IPS DF 4.7 (cell line): ENCODE measurements at regions not wholly inside any gene's neighbourhood (a gene's known extent, or its start where the extent isn't known, plus 50 kb on each side); places are given as distances from the start of the nearest gene placed in this dataset.
A peak's percentile ranks its signal among the peaks of the same experiment; 100 is the strongest.

Experiments used
- DNase-seq: peaks from one replicate; pipeline ENCODE4 v3.0.0-alpha.2; 2013; ENCODE audit warnings: low spot score; ENCODE audit errors: extremely low read depth

GRCh38 chr4:129545599-129546278, 449.8 kb downstream of the C4orf33 start:
- no peak for DNase-seq

DNA sequence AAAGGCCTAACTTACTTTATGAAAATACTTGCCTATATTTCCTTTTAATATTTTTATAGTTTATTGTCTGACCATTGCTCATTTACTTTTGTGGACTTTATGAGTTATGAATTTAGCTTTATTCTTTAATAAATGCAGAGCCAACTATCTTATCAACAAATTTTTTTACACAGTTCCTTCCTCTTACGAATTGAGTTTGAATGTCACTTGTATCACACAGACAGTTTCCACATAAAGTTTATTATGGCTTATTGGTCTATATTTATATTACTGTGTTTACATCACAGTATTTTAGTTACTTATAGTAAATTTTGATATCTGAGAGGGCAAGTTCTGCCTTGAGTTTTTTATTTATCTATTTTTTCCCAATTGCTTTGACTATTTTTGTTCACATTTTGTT, 450.6 kb downstream of the C4orf33 start:
- no peak for DNase-seq

DNA sequence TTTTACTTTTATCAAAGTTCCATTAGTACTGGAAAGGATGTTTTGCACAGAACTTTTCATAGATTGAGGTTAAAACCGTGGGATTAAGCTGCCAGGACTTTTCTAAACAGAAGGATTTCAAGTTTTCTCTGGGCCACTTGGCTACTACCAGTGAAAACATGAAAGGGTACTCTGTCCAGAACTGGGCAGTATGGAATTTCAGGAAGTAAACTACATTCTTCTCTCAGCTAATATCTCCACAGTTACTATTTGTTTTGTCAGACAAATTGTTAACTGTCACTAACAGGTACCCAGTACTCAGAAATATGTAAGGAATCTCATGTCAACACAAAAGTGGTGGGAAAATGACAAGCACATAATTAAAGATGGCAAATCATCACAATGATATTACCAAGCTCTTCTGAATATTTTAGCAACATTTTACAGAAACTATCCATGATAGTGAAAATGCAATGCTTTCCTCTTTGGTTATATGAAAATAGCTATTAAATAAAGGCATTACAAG, 454.4 kb downstream of the C4orf33 start:
- no peak for DNase-seq

GRCh38 chr4:129561280-129561679, 465.3 kb downstream of the C4orf33 start:
- DNase-seq = no peak

GRCh38 chr4:129561886-129562671, 466.1 kb downstream of the C4orf33 start:
- no peak for DNase-seq

GRCh38 chr4:129565214-129565613, 469.3 kb downstream of the C4orf33 start:
- no peak for DNase-seq

- no peak for DNase-seq
These were observed 474.4 kb downstream of the C4orf33 start for GRCh38 chr4:129570326-129570725.

GRCh38 chr4:129578336-129578735, 482.4 kb downstream of the C4orf33 start:
- no peak for DNase-seq

GRCh38 chr4:129581305-129581704, 485.4 kb downstream of the C4orf33 start:
- no peak for DNase-seq

DNA sequence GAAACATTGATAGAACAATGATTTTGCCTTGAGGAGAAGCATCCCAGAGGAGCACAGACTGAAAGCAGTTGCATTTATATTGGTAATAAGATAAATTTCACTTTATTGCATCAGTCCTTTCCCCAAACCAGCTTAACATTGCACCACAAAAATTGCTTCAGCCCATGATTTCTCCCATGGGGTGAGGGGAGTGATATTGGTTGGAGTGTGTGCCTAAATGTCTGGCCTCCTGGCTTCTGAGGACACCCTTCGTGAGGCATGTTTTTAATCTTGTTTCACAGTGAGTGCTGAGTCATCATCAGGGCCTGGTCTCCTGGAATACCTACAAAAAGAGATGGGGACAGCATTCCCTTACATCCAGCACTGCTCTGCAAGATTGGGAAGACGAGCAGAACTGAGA, 487.9 kb downstream of the C4orf33 start:
- no peak for DNase-seq

- DNase-seq = no peak
These were observed 502.6 kb downstream of the C4orf33 start for GRCh38 chr4:129598582-129598981.

DNA sequence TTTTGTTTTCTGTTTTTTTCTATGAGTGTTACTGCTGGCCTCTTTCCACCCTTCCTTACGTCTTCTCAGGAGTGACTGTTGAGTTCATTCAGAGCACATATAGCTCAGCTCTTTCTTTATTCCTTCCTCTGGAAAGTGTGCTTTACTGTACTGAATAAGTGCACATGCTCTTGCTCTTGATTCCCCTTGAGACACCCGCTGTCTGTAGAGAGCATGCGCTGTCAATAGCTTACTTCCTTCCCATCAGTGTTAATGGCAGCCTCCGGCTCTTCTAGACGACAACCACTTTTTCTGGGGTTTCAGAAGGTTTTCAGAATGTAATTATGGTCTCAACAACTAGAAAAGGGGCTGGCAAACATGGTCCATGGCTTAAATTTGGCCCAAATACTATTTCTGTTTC, 504.9 kb downstream of the C4orf33 start:
- DNase-seq = no peak

DNA sequence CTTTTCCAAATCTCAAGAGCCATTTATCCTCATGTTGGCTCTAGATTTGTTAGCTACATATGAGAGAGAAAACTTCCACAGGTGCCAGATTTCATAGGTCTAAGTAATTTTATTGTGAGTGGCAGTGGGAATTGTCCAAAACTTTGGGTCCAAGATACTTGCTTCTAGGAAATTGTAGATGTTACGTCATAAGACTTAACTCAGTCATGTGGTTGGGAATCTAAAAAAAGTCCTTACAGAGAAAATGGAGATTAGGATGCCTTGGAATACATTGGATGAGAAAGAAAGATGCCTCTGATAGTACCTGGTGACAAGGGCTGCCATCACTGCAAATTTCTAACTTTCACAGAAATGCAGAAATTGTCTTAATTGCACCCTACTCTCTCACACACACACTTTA, 506.5 kb downstream of the C4orf33 start:
- no peak for DNase-seq

DNA sequence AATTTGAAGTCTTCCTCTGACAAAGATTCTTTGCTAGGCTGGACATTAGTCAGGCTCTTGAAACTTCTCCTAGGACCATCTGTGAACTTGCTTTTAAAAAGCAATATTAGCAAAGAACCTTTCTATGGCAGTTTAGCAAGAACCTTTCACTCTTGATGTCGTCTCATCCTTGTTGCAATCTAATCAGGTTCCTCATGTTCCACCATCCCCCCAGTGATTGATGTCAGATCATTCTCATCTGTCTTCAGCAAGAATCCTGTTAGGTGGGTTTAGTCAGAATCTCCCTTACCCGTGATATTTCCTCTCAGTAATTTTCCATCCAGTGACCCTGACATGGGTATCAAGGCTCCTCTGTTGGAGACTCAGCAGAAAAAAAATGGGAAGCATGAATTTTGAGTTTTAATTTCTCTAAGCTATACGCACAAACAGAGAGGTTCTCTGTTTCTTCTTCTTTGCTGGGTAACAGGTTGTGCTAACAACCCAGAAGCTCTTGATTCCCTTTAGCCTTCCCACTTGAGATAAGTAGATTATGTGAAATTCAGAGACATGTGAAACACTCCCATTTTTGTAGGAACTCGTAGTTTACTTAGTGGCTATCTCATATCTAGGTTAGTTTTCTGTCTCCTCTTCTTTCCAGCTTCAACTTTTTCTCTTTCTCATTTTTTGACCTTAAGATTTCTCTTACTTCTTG, 507.4 kb downstream of the C4orf33 start:
- no peak for DNase-seq

DNA sequence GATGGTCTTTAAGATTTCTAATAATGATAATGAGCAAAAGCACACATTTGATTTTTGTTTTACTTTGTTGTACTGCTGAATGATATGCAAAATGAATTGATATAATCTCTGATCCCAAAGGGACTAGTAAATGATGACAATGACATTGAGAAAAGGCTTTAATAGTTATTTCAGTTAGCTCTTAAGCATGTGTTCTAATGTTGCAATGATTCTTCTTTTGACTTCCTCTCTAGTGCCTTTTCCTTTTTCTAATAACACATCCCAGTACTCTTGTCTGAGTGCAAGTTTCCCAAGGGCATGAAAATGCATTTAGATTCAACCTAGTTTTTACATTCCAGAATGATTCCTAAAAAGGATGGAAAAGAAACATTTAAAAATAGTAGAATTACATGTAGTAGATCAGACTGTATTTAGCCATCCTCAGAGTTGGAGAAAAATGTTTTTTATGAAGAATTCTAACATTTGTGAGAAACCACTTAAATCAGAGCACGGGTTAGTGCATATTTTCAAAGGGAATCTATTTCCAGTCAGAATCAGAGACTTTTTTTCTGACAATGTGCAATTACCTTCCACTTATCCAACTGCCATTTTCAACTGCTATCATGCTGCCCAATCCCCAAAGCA, 508.8 kb downstream of the C4orf33 start:
- no peak for DNase-seq

DNA sequence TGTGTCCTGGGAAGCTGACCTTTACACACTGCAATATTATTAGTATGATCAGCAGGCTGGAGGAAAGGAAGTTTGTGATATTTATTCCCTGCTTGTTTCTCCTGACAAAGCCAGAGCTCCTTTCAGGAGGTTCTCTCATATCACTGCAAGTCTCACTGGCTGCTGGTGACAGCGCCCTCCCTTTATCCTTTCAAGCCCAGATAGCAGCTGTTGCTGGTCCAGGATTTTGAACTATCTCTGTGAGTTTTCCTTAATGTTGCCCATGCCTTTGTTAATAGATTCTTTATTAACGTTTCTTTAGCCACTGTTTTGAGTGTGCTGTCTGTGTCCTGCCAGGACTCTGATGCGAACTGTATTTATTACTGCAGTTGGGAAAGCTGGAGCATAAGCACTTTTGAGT, 518.7 kb downstream of the C4orf33 start:
- DNase-seq = no peak

GRCh38 chr4:129622566-129622965, 526.6 kb downstream of the C4orf33 start:
- DNase-seq = no peak

- DNase-seq = no peak
These were observed 527.4 kb downstream of the C4orf33 start for GRCh38 chr4:129623233-129623875.

DNA sequence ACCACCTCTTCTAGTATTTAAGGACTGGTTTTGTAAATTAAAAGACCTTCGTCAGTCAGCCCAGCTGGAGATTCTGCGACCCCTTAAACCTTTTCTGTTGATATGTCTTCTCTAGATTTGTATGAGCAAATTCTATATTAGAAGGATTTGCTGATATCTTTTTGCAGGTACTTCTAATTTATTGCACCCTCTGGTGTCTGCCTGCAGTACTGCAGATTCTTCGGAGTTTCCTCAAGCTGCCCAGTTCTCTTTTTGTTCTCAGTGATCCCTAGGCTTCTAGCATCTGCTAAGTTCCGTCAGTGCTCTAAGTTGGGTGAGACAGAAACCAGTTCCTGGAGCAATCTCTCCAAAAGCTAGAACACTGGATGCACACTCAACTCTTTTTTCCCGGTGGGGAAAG, 545.2 kb downstream of the C4orf33 start:
- peak; percentile 46 for DNase-seq

GRCh38 chr4:129645461-129645860, 549.5 kb downstream of the C4orf33 start:
- no peak for DNase-seq

- DNase-seq = peak; percentile 9
These were observed 572.1 kb downstream of the C4orf33 start for GRCh38 chr4:129668092-129668491.
